C4-2B (cell line): ENCODE measurements at regions not wholly inside any gene's neighbourhood (a gene's known extent, or its start where the extent isn't known, plus 50 kb on each side); places are given as distances from the start of the nearest gene placed in this dataset.

Source experiments
- ZFX ChIP-seq: fragments of 450-650 bp; IDR thresholded peaks from 2 replicates; pipeline ENCODE4 v1.6.1; 2017
- TF ChIP-seq, protein P1 (sequence below): fragments of 450-650 bp; conservative IDR thresholded peaks from 2 replicates; pipeline ENCODE4 v1.5.1; 2017; ENCODE audit warnings: mild to moderate bottlenecking

GRCh38 chr9:108016446-108016845 is 526.9 kb upstream of the KLF4 start:
- TF ChIP-seq, protein P1, sequence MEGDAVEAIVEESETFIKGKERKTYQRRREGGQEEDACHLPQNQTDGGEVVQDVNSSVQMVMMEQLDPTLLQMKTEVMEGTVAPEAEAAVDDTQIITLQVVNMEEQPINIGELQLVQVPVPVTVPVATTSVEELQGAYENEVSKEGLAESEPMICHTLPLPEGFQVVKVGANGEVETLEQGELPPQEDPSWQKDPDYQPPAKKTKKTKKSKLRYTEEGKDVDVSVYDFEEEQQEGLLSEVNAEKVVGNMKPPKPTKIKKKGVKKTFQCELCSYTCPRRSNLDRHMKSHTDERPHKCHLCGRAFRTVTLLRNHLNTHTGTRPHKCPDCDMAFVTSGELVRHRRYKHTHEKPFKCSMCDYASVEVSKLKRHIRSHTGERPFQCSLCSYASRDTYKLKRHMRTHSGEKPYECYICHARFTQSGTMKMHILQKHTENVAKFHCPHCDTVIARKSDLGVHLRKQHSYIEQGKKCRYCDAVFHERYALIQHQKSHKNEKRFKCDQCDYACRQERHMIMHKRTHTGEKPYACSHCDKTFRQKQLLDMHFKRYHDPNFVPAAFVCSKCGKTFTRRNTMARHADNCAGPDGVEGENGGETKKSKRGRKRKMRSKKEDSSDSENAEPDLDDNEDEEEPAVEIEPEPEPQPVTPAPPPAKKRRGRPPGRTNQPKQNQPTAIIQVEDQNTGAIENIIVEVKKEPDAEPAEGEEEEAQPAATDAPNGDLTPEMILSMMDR: no peak
- no peak for TF ChIP-seq ZFX
